HG03103 (cell line): ENCODE measurements at regions not wholly inside any gene's neighbourhood (a gene's known extent, or its start where the extent isn't known, plus 50 kb on each side); places are given as distances from the start of the nearest gene placed in this dataset.

Experiments
- ATAC-seq: cut with Tn5 transposase; IDR thresholded peaks from one replicate; pipeline ENCODE4 v1.9.1; 2021; ENCODE audit warnings: low read depth; ENCODE audit not compliant: unreplicated experiment

DNA sequence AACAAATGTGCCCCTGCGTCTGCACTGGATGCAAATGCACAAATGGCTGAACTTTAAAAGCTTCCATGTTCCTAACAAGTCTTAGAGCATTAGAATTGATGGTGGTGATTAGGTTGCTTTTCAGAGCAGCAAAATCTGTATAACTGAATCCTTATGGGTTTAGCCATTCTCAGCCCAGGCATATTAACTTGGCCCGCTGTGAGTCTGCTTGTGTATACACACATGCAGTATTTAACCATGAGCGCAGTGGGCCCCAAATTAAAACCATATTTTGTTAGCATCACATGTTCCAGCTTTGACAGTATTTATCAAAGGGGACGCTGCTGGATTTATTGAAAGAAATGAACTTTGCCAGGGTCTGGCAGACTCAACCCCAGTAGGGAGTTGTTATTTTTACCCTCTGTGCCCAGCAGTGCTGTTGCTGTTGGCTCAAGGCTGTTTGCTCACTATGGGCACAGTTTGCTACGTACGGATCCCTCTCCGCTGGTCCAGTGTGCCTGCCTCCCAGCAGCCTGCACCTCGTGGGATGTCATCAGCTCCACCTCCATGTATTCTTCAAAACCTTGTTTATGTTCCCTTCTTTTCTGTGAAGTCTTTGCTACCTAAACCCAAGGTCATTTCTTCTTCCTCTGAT is 144.7 kb downstream of the QRSL1 start:
- ATAC-seq: no peak

DNA sequence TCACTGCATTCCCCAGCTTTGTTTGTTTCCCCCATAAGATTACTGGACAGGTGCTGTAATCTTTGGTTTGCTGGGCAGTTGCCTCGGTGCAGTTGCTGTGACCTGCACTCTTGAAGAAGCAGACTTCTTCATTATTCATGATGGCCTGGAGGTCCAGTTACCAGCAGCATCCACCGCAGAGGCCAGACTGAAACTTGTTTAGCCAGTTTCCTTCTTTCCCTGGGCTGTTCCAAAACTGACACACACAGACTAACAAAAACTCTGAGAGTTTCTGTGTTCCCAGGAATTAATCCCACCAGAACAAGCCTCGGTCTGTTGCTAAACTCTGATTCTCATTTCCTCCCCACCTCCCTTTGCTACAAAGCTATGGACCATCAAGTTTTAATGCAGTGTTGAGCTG is 144.1 kb downstream of the QRSL1 start:
- ATAC-seq: no peak

DNA sequence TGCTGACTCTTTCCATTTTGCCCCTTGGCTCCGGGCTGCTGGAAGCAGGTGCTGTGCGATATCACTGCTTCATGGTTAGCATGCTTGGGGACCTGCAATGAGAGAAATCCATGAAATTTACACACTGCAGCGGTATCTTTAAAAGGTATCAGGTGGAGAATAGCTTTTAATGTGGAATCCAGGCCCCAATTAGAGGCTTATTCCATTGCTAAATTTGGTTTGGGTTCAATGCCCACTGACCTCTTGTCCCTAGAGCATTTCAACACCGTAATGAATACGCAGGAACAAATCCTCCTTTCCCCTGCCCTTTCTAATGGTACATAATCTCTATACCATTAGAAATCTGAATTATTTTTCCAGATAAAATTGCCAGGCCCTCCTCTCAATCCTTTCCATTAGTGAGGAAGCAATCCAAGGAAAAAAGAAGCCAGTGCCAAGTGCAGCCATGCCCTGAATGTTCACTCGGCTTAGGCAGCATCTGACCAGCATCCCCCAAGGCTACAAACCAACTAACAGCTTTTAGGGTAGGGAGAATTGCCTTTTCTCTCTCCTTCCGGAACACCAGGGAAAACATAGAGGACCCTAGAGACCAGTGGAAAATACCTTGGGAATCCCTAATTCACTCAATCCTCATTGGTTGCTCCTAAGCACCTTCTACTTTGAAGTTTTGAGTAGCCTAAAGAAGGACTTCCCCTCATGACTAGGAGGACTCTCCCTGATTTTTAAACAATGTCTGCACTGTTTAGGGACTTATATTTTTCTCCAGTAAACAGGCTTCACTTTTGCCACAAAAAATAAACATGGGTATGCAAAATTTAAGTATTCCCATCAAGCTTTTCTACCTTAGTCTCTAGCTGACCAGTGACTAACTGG is 143.1 kb downstream of the QRSL1 start:
- ATAC-seq: no peak

GRCh38 chr6:106771822-106772221 is 142.4 kb downstream of the QRSL1 start:
- no peak for ATAC-seq

GRCh38 chr6:106770663-106771062 is 141.3 kb downstream of the QRSL1 start:
- ATAC-seq: no peak

- ATAC-seq: no peak
Measured at GRCh38 chr6:106770081-106770480, 140.7 kb downstream of the QRSL1 start.

DNA sequence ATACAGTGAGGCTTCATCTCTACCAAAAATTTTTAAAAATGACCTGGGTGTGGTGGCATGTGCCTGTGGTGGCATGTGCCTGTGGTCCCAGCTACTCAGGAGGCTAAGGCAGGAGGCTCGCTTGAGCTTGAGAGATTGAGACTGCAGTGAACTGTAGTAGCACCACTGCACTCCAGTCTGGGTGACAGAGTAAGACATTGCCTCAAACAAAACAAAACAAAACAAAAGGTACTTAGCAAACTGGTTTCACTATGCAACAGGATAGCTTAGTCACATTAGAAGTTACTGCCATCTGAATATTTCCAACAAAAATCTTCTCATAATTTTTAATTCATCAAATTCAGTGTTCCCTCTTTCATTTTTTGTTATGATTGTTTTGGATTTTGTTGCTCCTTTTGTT is 137.9 kb downstream of the QRSL1 start:
- ATAC-seq: no peak

GRCh38 chr6:106766201-106766600 is 136.8 kb downstream of the QRSL1 start:
- no peak for ATAC-seq

DNA sequence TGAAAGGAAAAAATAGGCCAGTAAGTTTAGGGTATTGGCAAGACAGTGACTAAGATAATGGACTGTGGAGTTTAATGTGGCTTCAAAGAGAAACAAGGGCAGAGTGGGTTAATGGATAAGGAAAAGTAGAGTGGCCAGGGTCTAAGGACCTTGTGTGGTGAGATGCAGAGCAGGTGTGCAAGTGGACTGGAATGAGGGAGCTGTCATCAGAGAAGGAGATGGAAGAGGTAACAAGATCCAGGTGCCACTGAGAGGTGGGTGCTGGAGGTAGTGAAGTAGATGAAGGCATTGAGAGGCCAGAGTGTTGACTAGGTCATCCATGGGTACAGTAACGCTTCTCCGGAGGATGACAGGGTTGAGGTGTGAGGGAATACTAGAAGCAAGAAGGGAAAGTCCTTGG is 136.1 kb downstream of the QRSL1 start:
- ATAC-seq: no peak

DNA sequence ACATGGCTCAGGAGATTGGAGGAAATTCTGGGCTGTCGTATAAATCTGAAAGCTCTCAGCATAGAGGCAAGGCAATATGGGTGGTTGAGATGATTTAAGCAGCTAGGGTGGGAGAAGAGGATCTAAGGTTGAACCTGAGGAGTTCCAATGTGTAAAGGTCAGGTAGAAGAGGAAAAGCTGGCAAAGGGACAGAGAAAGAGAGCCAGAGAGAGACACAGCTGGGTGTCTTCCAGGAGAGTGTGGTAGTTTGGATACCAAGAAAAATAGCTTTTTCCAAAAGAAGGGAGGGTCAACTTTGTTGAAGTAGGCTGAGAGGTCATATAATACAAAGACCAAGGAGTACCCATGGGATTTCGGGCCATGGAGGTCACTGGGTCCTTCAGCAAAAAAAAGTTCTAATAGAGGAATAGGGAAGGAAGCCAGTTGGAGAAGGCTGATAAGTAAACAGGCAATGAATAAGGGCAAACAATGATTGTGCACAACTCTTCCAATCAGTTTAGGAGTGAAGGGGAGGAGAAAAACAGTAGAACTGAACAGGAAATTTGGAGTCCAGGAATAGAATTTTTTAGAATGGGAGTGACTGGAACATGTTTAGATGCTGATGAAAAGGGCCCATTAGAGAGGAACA is 135.1 kb downstream of the QRSL1 start:
- ATAC-seq: no peak

DNA sequence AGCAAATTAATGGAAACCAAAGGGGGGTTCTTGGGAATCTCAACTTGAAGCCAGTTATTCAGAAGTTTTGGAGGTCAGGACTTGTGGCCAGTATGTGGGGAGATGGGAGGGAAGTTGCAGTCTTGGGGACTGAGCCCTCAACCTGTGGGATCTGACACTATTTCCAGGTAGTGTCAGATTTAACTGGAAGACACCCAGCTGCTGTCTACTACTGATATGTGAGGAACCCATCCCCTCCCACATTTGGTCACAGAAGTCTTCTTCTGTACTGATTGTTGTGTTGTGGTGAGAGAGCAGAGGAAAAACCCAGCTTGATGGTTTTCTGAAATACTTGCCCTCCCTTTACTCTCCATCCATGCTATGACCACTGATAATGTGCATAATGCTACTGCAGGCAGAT is 134.0 kb downstream of the QRSL1 start:
- no peak for ATAC-seq

- no peak for ATAC-seq
Measured at GRCh38 chr6:106761160-106761559, 131.8 kb downstream of the QRSL1 start.

DNA sequence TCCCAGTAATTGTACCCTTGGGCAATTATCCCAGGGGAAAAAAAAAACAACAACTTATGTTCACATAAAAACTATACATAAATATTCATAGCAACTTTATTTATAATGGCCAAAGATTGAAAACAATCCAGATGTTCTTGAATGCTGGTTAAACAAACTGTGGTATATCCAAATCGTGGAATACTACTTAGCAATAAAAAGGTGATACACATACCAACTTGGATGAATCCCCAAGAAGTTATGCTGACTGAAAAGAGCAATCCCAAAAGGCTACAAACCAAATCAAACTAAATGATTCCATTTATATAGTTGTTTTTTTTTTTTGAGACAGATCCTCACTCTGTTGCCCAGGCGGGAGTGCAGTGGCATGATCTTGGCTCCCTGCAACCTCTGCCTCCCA is 129.7 kb downstream of the QRSL1 start:
- ATAC-seq: no peak

GRCh38 chr6:106757722-106758467 is 128.5 kb downstream of the QRSL1 start:
- ATAC-seq: no peak

DNA sequence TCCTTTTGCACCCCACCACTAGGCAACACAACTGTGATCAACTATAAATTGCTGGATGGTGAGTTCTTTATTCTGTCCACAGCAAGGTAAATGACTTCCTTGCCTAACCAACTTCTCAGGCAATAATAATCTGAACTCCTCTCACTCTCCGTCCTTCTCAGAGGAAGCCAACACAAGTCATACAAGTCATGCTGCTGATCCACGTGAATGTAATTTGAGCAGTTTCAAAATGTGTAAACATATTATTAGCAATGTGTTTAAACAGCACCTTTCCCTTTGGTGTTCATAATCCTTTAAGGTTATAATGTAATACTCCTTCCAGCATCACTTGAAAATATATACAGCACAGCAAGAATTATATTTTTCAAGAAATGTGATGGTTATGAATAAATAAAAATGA is 127.9 kb downstream of the QRSL1 start:
- ATAC-seq: no peak

- ATAC-seq: no peak
Measured at GRCh38 chr6:106754215-106754614, 124.8 kb downstream of the QRSL1 start.

GRCh38 chr6:106752641-106753040 is 123.3 kb downstream of the QRSL1 start:
- no peak for ATAC-seq

GRCh38 chr6:106751501-106752252 is 122.3 kb downstream of the QRSL1 start:
- no peak for ATAC-seq

GRCh38 chr6:106750946-106751345 is 121.6 kb downstream of the QRSL1 start:
- no peak for ATAC-seq
